ENCODE measurements at regions not wholly inside any gene's neighbourhood (a gene's known extent, or its start where the extent isn't known, plus 50 kb on each side); places are given as distances from the start of the nearest gene placed in this dataset.

- H3K4me1 ChIP-seq: no peaks in the 10 kb centered on the region
- H3K27me3 ChIP-seq (ENCODE audit: control insufficient read depth, insufficient read depth, low read length): no peaks in the 10 kb centered on the region
- no peak overlapping the region for H3K9ac ChIP-seq
- TF ChIP-seq CTCF (IDR thresholded peaks at IDR 0.05): no peak
- no peak overlapping the region for H3K4me2 ChIP-seq (ENCODE audit: low read length)
- peaks cover 6% of the 10 kb centered on the region for H3K79me2 ChIP-seq
- H2AFZ ChIP-seq: no peak overlapping the region
- H3K36me3 ChIP-seq (ENCODE audit: control insufficient read depth, insufficient read depth, low read length): no peaks in the 10 kb centered on the region
- no peak overlapping the region for H3K4me3 ChIP-seq (ENCODE audit: low read depth, low read length)
- H3K27ac ChIP-seq: no peak overlapping the region
- H3K9me3 ChIP-seq (ENCODE audit: control insufficient read depth, low read length): no peaks in the 10 kb centered on the region
Measured at GRCh38 chr3:124097362-124098131, 105.6 kb upstream of the ROPN1 start.

GRCh38 chr3:124101643-124102042, 109.7 kb upstream of the ROPN1 start:
- no peak overlapping the region for H3K4me2 ChIP-seq (ENCODE audit: low read length)
- no peak overlapping the region for H3K4me3 ChIP-seq (ENCODE audit: low read depth, low read length)
- H3K4me1 ChIP-seq: no peaks in the 10 kb centered on the region
- H3K36me3 ChIP-seq (ENCODE audit: control insufficient read depth, insufficient read depth, low read length): no peaks in the 10 kb centered on the region
- no peak for TF ChIP-seq CTCF (IDR thresholded peaks at IDR 0.05)
- no peak overlapping the region for H2AFZ ChIP-seq
- no peaks in the 10 kb centered on the region for H3K9me3 ChIP-seq (ENCODE audit: control insufficient read depth, low read length)
- H3K27me3 ChIP-seq (ENCODE audit: control insufficient read depth, insufficient read depth, low read length): no peaks in the 10 kb centered on the region
- no peaks in the 10 kb centered on the region for H3K79me2 ChIP-seq
- H3K27ac ChIP-seq: no peak overlapping the region
- H3K9ac ChIP-seq: no peak overlapping the region

- no peak for TF ChIP-seq CTCF (IDR thresholded peaks at IDR 0.05)
- no peak overlapping the region for H3K27ac ChIP-seq
- no peaks in the 10 kb centered on the region for H3K27me3 ChIP-seq (ENCODE audit: control insufficient read depth, insufficient read depth, low read length)
- H3K79me2 ChIP-seq: no peaks in the 10 kb centered on the region
- H3K9ac ChIP-seq: no peak overlapping the region
- H3K36me3 ChIP-seq (ENCODE audit: control insufficient read depth, insufficient read depth, low read length): no peaks in the 10 kb centered on the region
- H3K4me1 ChIP-seq: no peaks in the 10 kb centered on the region
- H3K9me3 ChIP-seq (ENCODE audit: control insufficient read depth, low read length): no peaks in the 10 kb centered on the region
- H3K4me2 ChIP-seq (ENCODE audit: low read length): no peak overlapping the region
- no peak overlapping the region for H2AFZ ChIP-seq
- H3K4me3 ChIP-seq (ENCODE audit: low read depth, low read length): no peak overlapping the region
Measured at GRCh38 chr3:124107104-124107890, 115.4 kb upstream of the ROPN1 start.

GRCh38 chr3:124108446-124108845, 116.5 kb upstream of the ROPN1 start:
- Histone ChIP-seq H3K4me2 (ENCODE audit: low read length) (no peak overlapping the region), H2AFZ (no peak overlapping the region), H3K27ac (no peak overlapping the region), H3K9me3 (ENCODE audit: control insufficient read depth, low read length) (no peaks in the 10 kb centered on the region), H3K27me3 (ENCODE audit: control insufficient read depth, insufficient read depth, low read length) (no peaks in the 10 kb centered on the region), H3K4me1 (peaks cover 7% of the 10 kb centered on the region), H3K9ac (no peak overlapping the region), H3K79me2 (peaks cover 4% of the 10 kb centered on the region), H3K36me3 (ENCODE audit: control insufficient read depth, insufficient read depth, low read length) (no peaks in the 10 kb centered on the region), H3K4me3 (ENCODE audit: low read depth, low read length) (no peak overlapping the region)
- TF ChIP-seq CTCF (IDR thresholded peaks at IDR 0.05): no peak

Data from parathyroid adenoma (tissue), 2 donors.